ENCODE measurements at regions not wholly inside any gene's neighbourhood (a gene's known extent, or its start where the extent isn't known, plus 50 kb on each side); places are given as distances from the start of the nearest gene placed in this dataset.

DNA sequence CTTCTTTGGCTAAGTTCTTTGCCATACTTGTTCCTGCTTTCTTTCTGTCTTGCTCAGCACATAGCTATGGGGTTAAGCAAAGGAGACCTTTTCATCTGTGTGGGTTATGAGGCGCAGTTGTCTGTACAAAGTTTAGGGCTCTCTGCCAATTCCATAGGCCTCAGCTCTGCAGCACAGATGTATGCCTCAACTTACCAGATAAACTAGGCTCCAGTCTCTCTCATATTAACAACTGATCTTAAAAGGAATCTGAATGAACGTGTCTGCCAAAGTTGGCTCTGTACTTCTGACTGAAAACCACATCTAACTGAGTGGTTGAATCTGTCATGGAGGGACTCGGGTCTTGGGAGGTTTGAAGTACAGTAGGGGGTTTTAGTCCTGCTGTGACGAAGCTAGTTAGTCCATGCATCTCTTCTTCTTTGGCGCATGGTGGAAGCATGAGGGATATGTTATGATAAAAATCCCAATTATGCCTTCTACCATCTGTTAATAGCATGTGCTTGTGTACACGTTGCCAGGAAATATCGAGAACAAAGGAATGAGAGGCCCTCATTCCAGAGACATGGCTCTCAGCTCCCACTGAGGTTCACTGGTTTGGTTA, 114.6 kb upstream of the TSC22D2 start:
- no peak overlapping the region for H3K4me2 ChIP-seq (replicated peaks; ENCODE audit: low read depth, low read length, poor library complexity, severe bottlenecking)
- Mint-ChIP-seq H3K4me1 (no peaks in the 10 kb centered on the region), H3K27me3 (peaks cover 19% of the 10 kb centered on the region), H3K4me3 (no peak overlapping the region), H3K9me3 (ENCODE audit: insufficient read depth) (no peaks in the 10 kb centered on the region), H3K27ac (no peak overlapping the region)
- no peaks in the 10 kb centered on the region for H3K36me3 ChIP-seq (replicated peaks in 1 of 2; ENCODE audit: control extremely low read depth in 1 of 2, control insufficient read depth in 1 of 2, extremely low read depth in 1 of 2, insufficient read depth in 2 of 2, low read length in 1 of 2)
- no peak overlapping the region for H3K27ac ChIP-seq (ENCODE audit: low read length in 2 of 2)
- H2AFZ ChIP-seq (ENCODE audit: insufficient read depth, low read depth, low read length, poor library complexity, severe bottlenecking): no peak overlapping the region
- no peaks in the 10 kb centered on the region for H3K4me1 ChIP-seq (ENCODE audit: control insufficient read depth in 2 of 2, insufficient read depth in 2 of 2, low read length in 2 of 2)
- TF ChIP-seq EZH2 (IDR thresholded peaks at IDR 0.05; ENCODE audit: borderline replicate concordance, insufficient read depth, low read depth, low read length, poor library complexity, severe bottlenecking) (no peak), CTCF (IDR thresholded peaks at IDR 0.05) (no peak)
- no peaks in the 10 kb centered on the region for H4K20me1 ChIP-seq (ENCODE audit: control insufficient read depth, insufficient read depth, low read length, poor library complexity, severe bottlenecking)
- no peak overlapping the region for H3K9ac ChIP-seq (ENCODE audit: low read length)
- no peak for ATAC-seq (ENCODE audit: low read depth)
- intact Hi-C loops (cut with micrococcal nuclease): no loop called here
- no peak for DNase-seq
- 100% methylated on average over 2 of the region's 7 CpGs for WGBS (ENCODE audit: insufficient coverage)
- no peak overlapping the region for H3K4me3 ChIP-seq (ENCODE audit: control extremely low read depth in 1 of 5, extremely low read depth in 1 of 5, insufficient read depth in 1 of 5, low read depth in 2 of 5, low read length in 4 of 5)
- H3K79me2 ChIP-seq (ENCODE audit: control insufficient read depth, insufficient read depth, low read length): no peaks in the 10 kb centered on the region
- no peaks in the 10 kb centered on the region for H3K9me3 ChIP-seq (ENCODE audit: control extremely low read depth in 1 of 3, control insufficient read depth in 2 of 3, insufficient read depth in 1 of 3, low read length in 2 of 3)
- CTCF ChIA-PET: interaction anchor here (1.4 to 10.1 kb wide), 3 partner anchors 73 to 203 kb away, joined by 3 to 170 read pairs (median 3); no protein-coding TSS in a partner anchor
- no peaks in the 10 kb centered on the region for H3K27me3 ChIP-seq (replicated peaks in 1 of 4; ENCODE audit: control extremely low read depth in 1 of 4, control insufficient read depth in 3 of 4, insufficient read depth in 4 of 4, low read length in 3 of 4)
- POLR2A ChIA-PET: no interaction called here

DNA sequence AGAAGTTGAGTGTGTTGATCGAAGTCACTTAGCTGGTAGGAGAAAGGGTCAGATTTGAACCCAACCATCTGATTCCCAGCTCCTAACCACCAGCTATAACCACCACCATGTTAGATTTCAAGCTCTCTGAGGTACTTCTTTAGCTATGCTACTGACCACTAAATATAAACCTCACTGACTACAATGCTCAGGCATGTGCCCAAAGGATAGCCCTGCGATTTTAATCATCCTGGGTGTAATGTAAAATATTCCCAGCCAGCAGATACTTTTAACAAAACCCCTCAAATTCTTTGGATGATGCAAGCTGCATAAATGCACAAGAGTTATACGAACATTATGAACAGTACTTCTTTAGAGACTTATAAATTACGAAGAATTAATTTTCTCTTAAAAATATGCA, 115.2 kb upstream of the TSC22D2 start:
- no peak overlapping the region for H3K4me3 ChIP-seq (ENCODE audit: control extremely low read depth in 1 of 5, extremely low read depth in 1 of 5, insufficient read depth in 1 of 5, low read depth in 2 of 5, low read length in 4 of 5)
- no peak for DNase-seq
- H3K36me3 ChIP-seq (replicated peaks in 1 of 2; ENCODE audit: control extremely low read depth in 1 of 2, control insufficient read depth in 1 of 2, extremely low read depth in 1 of 2, insufficient read depth in 2 of 2, low read length in 1 of 2): no peaks in the 10 kb centered on the region
- no peaks in the 10 kb centered on the region for H3K9me3 ChIP-seq (ENCODE audit: control extremely low read depth in 1 of 3, control insufficient read depth in 2 of 3, insufficient read depth in 1 of 3, low read length in 2 of 3)
- no peak overlapping the region for H3K27ac Mint-ChIP-seq
- no peak overlapping the region for H3K4me2 ChIP-seq (replicated peaks; ENCODE audit: low read depth, low read length, poor library complexity, severe bottlenecking)
- no peak overlapping the region for H3K4me3 Mint-ChIP-seq
- no peaks in the 10 kb centered on the region for H3K4me1 ChIP-seq (ENCODE audit: control insufficient read depth in 2 of 2, insufficient read depth in 2 of 2, low read length in 2 of 2)
- no peaks in the 10 kb centered on the region for H3K9me3 Mint-ChIP-seq (ENCODE audit: insufficient read depth)
- ATAC-seq (ENCODE audit: low read depth): no peak
- no peak overlapping the region for H2AFZ ChIP-seq (ENCODE audit: insufficient read depth, low read depth, low read length, poor library complexity, severe bottlenecking)
- H3K27ac ChIP-seq (ENCODE audit: low read length in 2 of 2): no peak overlapping the region
- no peak overlapping the region for H3K9ac ChIP-seq (ENCODE audit: low read length)
- H4K20me1 ChIP-seq (ENCODE audit: control insufficient read depth, insufficient read depth, low read length, poor library complexity, severe bottlenecking): no peaks in the 10 kb centered on the region
- POLR2A ChIA-PET: no interaction called here
- no peaks in the 10 kb centered on the region for H3K79me2 ChIP-seq (ENCODE audit: control insufficient read depth, insufficient read depth, low read length)
- no peak for TF ChIP-seq EZH2 (IDR thresholded peaks at IDR 0.05; ENCODE audit: borderline replicate concordance, insufficient read depth, low read depth, low read length, poor library complexity, severe bottlenecking)
- WGBS (ENCODE audit: insufficient coverage): no CpG with 5 or more reads among the region's 4 CpGs
- CTCF ChIA-PET: interaction anchor here (1.4 to 10.1 kb wide), 3 partner anchors 72 to 203 kb away, joined by 3 to 170 read pairs (median 3); no protein-coding TSS in a partner anchor
- peaks cover 19% of the 10 kb centered on the region for H3K27me3 Mint-ChIP-seq
- no peaks in the 10 kb centered on the region for H3K27me3 ChIP-seq (replicated peaks in 1 of 4; ENCODE audit: control extremely low read depth in 1 of 4, control insufficient read depth in 3 of 4, insufficient read depth in 4 of 4, low read length in 3 of 4)
- intact Hi-C loops (cut with micrococcal nuclease): no loop called here
- no peaks in the 10 kb centered on the region for H3K4me1 Mint-ChIP-seq
